H1 (cell line): ENCODE measurements at regions not wholly inside any gene's neighbourhood (a gene's known extent, or its start where the extent isn't known, plus 50 kb on each side); places are given as distances from the start of the nearest gene placed in this dataset.

Experiments
- CTCF ChIA-PET: fragments of 300-600 bp; sonication (Branson Sonifier 250); formaldehyde crosslinking; loops from one replicate; lab custom pipeline; 2021; ENCODE audit not compliant: partially characterized antibody; lab: Charles Lee
- POLR2A ChIA-PET: fragments of 300-600 bp; sonication (Branson Sonifier 250); formaldehyde crosslinking; loops from one replicate; lab custom pipeline; 2021; ENCODE audit warnings: inconsistent platforms; ENCODE audit not compliant: partially characterized antibody; lab: Charles Lee
- DNase-seq, 2 experiments: peaks; one replicate each; pipeline versions ENCODE4 v3.0.0 to v3.0.0-alpha.2; 2010 to 2022; ENCODE audit warnings: low spot score in 2 of 2, low read depth in 1 of 2, mixed read lengths in 1 of 2
- FAIRE-seq: peaks from 2 replicates; lab custom pipeline; 2011; peaks lifted over from hg19 to GRCh38; lab: Jason Lieb, UNC
- H2AFZ ChIP-seq: 2 replicates; pipeline ENCODE4 v1.8.1; 2012; ENCODE audit warnings: low read length, inconsistent platforms
- H2AK5ac ChIP-seq: 2 replicates; pipeline ENCODE4 v1.6.1; 2013; ENCODE audit warnings: low read depth, low read length
- H2BK120ac ChIP-seq: replicated peaks from 2 replicates; pipeline ENCODE3; 2013; ENCODE audit warnings: low read depth, low read length, inconsistent platforms
- H2BK12ac ChIP-seq: 2 replicates; pipeline ENCODE4 v1.6.1; 2013; ENCODE audit warnings: low read depth, low read length
- H2BK15ac ChIP-seq: 2 replicates; pipeline ENCODE4 v1.6.1; 2013; ENCODE audit warnings: low read length
- H2BK20ac ChIP-seq: 2 replicates; pipeline ENCODE4 v1.6.1; 2013; ENCODE audit warnings: low read length
- H2BK5ac ChIP-seq: 2 replicates; pipeline ENCODE4 v1.6.1; 2013; ENCODE audit warnings: low read depth, low read length
- H3K14ac ChIP-seq: 2 replicates; pipeline ENCODE4 v1.6.1; 2013; ENCODE audit warnings: inconsistent platforms; ENCODE audit not compliant: insufficient read length
- H3K18ac ChIP-seq: 2 replicates; pipeline ENCODE4 v1.6.1; 2013; ENCODE audit warnings: low read length; ENCODE audit errors: extremely low read depth
- H3K23ac ChIP-seq: 2 replicates; pipeline ENCODE4 v1.6.1; 2013; ENCODE audit warnings: inconsistent platforms; ENCODE audit not compliant: insufficient read length
- H3K23me2 ChIP-seq: 2 replicates; pipeline ENCODE4 v1.6.1; 2013; ENCODE audit warnings: low read depth, low read length
- H3K27ac ChIP-seq: 2 replicates; pipeline ENCODE4 v1.6.1; 2011; ENCODE audit warnings: low read depth, low read length, inconsistent platforms
- H3K27me3 ChIP-seq, 4 experiments: replicated peaks in 1 of 4; 1 replicate in 1 of 4; 2 replicates in 3 of 4; pipeline versions ENCODE4 v1.6.1 to v1.8.1; 2011 to 2013; ENCODE audit warnings: low read length in 3 of 4, mild to moderate bottlenecking in 3 of 4, inconsistent platforms in 2 of 4, mixed read lengths in 2 of 4, moderate library complexity in 1 of 4; ENCODE audit not compliant: control insufficient read depth in 3 of 4, insufficient read depth in 3 of 4; ENCODE audit errors: extremely low read depth in 1 of 4
- H3K36me3 ChIP-seq, 4 experiments: 2 replicates each; pipeline versions ENCODE4 v1.6.1 to v1.8.1; 2011 to 2013; ENCODE audit warnings: mild to moderate bottlenecking in 4 of 4, low read length in 3 of 4, moderate library complexity in 2 of 4, control low read depth in 1 of 4, inconsistent platforms in 1 of 4; ENCODE audit not compliant: insufficient read depth in 4 of 4, control insufficient read depth in 2 of 4
- H3K4ac ChIP-seq: replicated peaks from 2 replicates; pipeline ENCODE3; 2013; ENCODE audit warnings: low read length, low read depth, mixed read lengths, inconsistent platforms; ENCODE audit not compliant: insufficient read length
- H3K4me1 ChIP-seq, 4 experiments: replicated peaks in 1 of 4; 1 replicate in 1 of 4; 2 replicates in 3 of 4; pipeline versions ENCODE4 v1.6.1 to v1.8.1; 2011 to 2013; ENCODE audit warnings: low read length in 3 of 4, inconsistent platforms in 2 of 4, mixed read lengths in 1 of 4; ENCODE audit not compliant: insufficient read depth in 4 of 4, control insufficient read depth in 3 of 4
- H3K4me2 ChIP-seq, 2 experiments: 2 replicates each; pipeline versions ENCODE4 v1.6.1 to v1.8.1; 2011 to 2013; ENCODE audit warnings: low read depth in 2 of 2, low read length in 2 of 2, control low read depth in 1 of 2, inconsistent platforms in 1 of 2, mild to moderate bottlenecking in 1 of 2; ENCODE audit not compliant: insufficient read depth in 1 of 2
- H3K4me3 ChIP-seq, 4 experiments: fragments of 200-600, 300-600 bp in 1 of 4; sonication (generic), shearing (Covaris generic), sonication (Bioruptor Twin) in 1 of 4; 2 replicates each; pipeline versions ENCODE4 v1.5.1 to v1.8.1; 2011 to 2016; ENCODE audit warnings: low read length in 4 of 4, low read depth in 3 of 4, control low read depth in 2 of 4, inconsistent platforms in 2 of 4, mild to moderate bottlenecking in 2 of 4, mixed read lengths in 1 of 4, moderate library complexity in 1 of 4; ENCODE audit not compliant: insufficient read depth in 2 of 4; ENCODE audit errors: extremely low read depth in 1 of 4
- H3K56ac ChIP-seq: replicated peaks from 2 replicates; pipeline ENCODE3; 2013; ENCODE audit warnings: low read depth, mild to moderate bottlenecking, mixed read lengths, low read length, inconsistent platforms; ENCODE audit not compliant: insufficient read length
- H3K79me1 ChIP-seq: 2 replicates; pipeline ENCODE4 v1.6.1; 2013; ENCODE audit warnings: low read depth, low read length, control low read depth
- H3K79me2 ChIP-seq, 2 experiments: 2 replicates each; pipeline versions ENCODE4 v1.6.1 to v1.8.1; 2012 to 2013; ENCODE audit warnings: low read length in 2 of 2, mild to moderate bottlenecking in 2 of 2, inconsistent platforms in 1 of 2; ENCODE audit not compliant: insufficient read depth in 2 of 2, control insufficient read depth in 1 of 2
- H3K9ac ChIP-seq, 4 experiments: replicated peaks in 1 of 4; 1 replicate in 1 of 4; 2 replicates in 3 of 4; pipeline versions ENCODE4 v1.6.1 to v1.8.1; 2011 to 2013; ENCODE audit warnings: low read depth in 3 of 4, low read length in 3 of 4, control low read depth in 2 of 4, mild to moderate bottlenecking in 2 of 4, moderate library complexity in 2 of 4, inconsistent platforms in 1 of 4; ENCODE audit errors: extremely low read depth in 1 of 4
- H3K9me3 ChIP-seq, 2 experiments: 2 replicates each; pipeline versions ENCODE4 v1.6.1 to v1.8.1; 2012 to 2013; ENCODE audit warnings: mild to moderate bottlenecking in 2 of 2, moderate library complexity in 2 of 2, control low read depth in 1 of 2, inconsistent platforms in 1 of 2, low read depth in 1 of 2, low read length in 1 of 2, mixed read lengths in 1 of 2; ENCODE audit not compliant: insufficient read depth in 2 of 2
- H4K20me1 ChIP-seq, 2 experiments: replicated peaks in 1 of 2; 2 replicates each; pipeline versions ENCODE3 to v1.8.1; 2011 to 2013; ENCODE audit warnings: inconsistent platforms in 2 of 2, low read length in 2 of 2, mild to moderate bottlenecking in 1 of 2; ENCODE audit not compliant: insufficient read depth in 2 of 2, control insufficient read depth in 1 of 2
- H4K5ac ChIP-seq: 2 replicates; pipeline ENCODE4 v1.6.1; 2013; ENCODE audit warnings: low read length, low read depth, mixed read lengths, inconsistent platforms; ENCODE audit not compliant: insufficient read length
- H4K8ac ChIP-seq: 2 replicates; pipeline ENCODE4 v1.8.0; 2013; ENCODE audit warnings: mild to moderate bottlenecking, moderate library complexity, low read length, inconsistent platforms; ENCODE audit not compliant: insufficient read depth; ENCODE audit errors: extremely low read depth
- H4K91ac ChIP-seq: replicated peaks from 2 replicates; pipeline ENCODE3; 2013; ENCODE audit warnings: low read length, mixed read lengths, inconsistent platforms; ENCODE audit not compliant: insufficient read length
- PHF8 ChIP-seq: fragments of 200-600 bp; sonication (generic); conservative IDR thresholded peaks from 2 replicates; pipeline ENCODE4 v1.7.1; 2012; ENCODE audit warnings: low read depth, mild to moderate bottlenecking, inconsistent platforms, low read length, moderate library complexity
- SIN3A ChIP-seq, 2 experiments: IDR thresholded peaks in 1 of 2; conservative IDR thresholded peaks in 1 of 2; 2 replicates each; pipeline ENCODE4 v1.6.1; 2011 to 2012; ENCODE audit warnings: low read length in 2 of 2, improper control_type of control experiment in 1 of 2, low read depth in 1 of 2, mild to moderate bottlenecking in 1 of 2
- WGBS, 2 experiments: shearing (Covaris generic) in 1 of 2; methylation state at CpG; one replicate each; pipeline versions ENCODE4 v1.1.6 to v1.1.7; 2013 to 2015; ENCODE audit warnings: low lambda C conversion rate in 2 of 2, mixed read lengths in 2 of 2, inconsistent platforms in 1 of 2, low coverage in 1 of 2, missing lambda C conversion rate in 1 of 2; ENCODE audit not compliant: insufficient replicate concordance in 2 of 2, insufficient coverage in 1 of 2, insufficient read length in 1 of 2; ENCODE audit errors: extremely low coverage in 1 of 2, missing lambda C conversion rate in 1 of 2; 5-methylcytosine and 5-hydroxymethylcytosine counted together

GRCh38 chr10:57988964-57989363 lies 278.7 kb downstream of the IPMK start:
- Histone ChIP-seq H2BK15ac (no peak overlapping the region), H3K18ac (no peak overlapping the region), H3K27me3 (no peaks in the 10 kb centered on the region), H3K4me2 (no peak overlapping the region)
- POLR2A ChIA-PET, result no interaction called here
- TF ChIP-seq PHF8 (no peak), SIN3A (conservative IDR thresholded peaks at IDR 0.05 in 1 of 2, IDR thresholded peaks at IDR 0.05 in 1 of 2; ENCODE audit: low read depth in 1 of 2, low read length in 2 of 2) (no peak)
- TF ChIP-seq, all 59 proteins: peak for 0
- Histone ChIP-seq H3K4ac (no peak overlapping the region), H3K23me2 (no peaks in the 10 kb centered on the region), H4K91ac (no peak overlapping the region), H3K14ac (no peak overlapping the region), H3K56ac (no peak overlapping the region), H2BK20ac (no peak overlapping the region), H3K23ac (no peak overlapping the region), H3K4me1 (peaks cover 0 to 6% (median 1%) of the 10 kb centered on the region in 4 experiments; a peak in 3 of 7 replicates), H2BK12ac (no peak overlapping the region), H3K36me3 (no peaks in the 10 kb centered on the region), H3K9ac (no peak overlapping the region), H4K5ac (no peak overlapping the region), H2BK5ac (no peak overlapping the region), H3K79me1 (no peaks in the 10 kb centered on the region), H3K4me3 (no peak overlapping the region), H2BK120ac (no peak overlapping the region), H3K9me3 (no peaks in the 10 kb centered on the region), H4K20me1 (no peaks in the 10 kb centered on the region), H4K8ac (no peak overlapping the region), H3K27ac (no peak overlapping the region), H2AFZ (peak overlapping the region; percentile 57; the same call in 1 of the 2 replicates), H2AK5ac (no peak overlapping the region), H3K79me2 (no peaks in the 10 kb centered on the region)
- WGBS, 2 experiments, result 87% methylated on average over 2 of the region's 2 CpGs; no CpG with 5 or more reads in 1 of the 2 experiments
- FAIRE-seq, result no peak
- CTCF ChIA-PET, result no interaction called here
- DNase-seq, result no peak
